ENCODE measurements at regions not wholly inside any gene's neighbourhood (a gene's known extent, or its start where the extent isn't known, plus 50 kb on each side); places are given as distances from the start of the nearest gene placed in this dataset.

DNA sequence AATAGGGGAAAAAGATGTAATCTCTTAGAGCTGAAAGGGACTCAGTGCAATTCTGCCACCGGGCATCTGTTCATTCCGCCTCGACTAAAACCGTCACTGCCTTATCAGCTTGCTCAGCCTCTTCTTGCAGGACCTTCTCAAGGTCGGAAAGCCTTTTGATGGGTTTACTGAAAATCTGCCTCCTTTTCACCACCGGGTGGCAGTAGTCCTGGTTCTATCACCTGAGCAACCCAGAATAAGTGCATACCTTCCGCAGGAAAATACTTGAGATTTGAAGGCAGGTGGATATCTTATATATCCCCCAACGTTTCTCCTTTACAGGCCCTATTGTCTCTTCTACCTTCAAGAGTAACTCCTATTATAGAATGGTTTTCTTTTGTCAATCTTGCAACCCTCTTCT is 103.4 kb upstream of the PAK3 start:
- H3K27me3 Mint-ChIP-seq: peaks cover 61% of the 10 kb centered on the region
- no peak for DNase-seq
- H3K9me3 Mint-ChIP-seq: no peaks in the 10 kb centered on the region
- no peaks in the 10 kb centered on the region for H3K36me3 Mint-ChIP-seq (ENCODE audit: low read depth)
- no peak overlapping the region for H3K4me3 Mint-ChIP-seq
- H3K27ac Mint-ChIP-seq: no peak overlapping the region
- H3K4me1 Mint-ChIP-seq (ENCODE audit: low read depth): no peaks in the 10 kb centered on the region

DNA sequence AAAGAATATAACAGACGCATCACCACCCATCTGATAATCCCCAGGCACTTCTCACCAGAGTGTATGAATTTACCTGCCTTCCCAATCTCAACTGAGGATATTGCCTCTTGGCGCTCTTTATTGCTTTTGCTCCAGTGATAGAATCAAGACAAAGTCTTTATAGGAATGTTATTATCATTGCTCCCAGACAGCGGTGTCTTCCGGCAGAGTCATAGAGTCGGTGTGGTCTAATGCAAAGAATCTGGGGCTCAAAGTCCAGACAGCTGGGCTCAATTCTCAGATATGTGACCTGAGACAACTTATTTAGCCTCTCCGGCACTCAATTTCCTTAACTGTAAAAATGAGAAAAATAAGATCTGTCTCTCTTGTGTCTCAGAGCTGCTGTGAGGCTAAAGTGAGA is 106.1 kb upstream of the PAK3 start:
- Mint-ChIP-seq H3K36me3 (ENCODE audit: low read depth) (no peaks in the 10 kb centered on the region), H3K27me3 (peaks cover 72% of the 10 kb centered on the region), H3K9me3 (no peaks in the 10 kb centered on the region), H3K4me1 (ENCODE audit: low read depth) (no peaks in the 10 kb centered on the region), H3K4me3 (no peak overlapping the region), H3K27ac (no peak overlapping the region)
- no peak for DNase-seq

DNA sequence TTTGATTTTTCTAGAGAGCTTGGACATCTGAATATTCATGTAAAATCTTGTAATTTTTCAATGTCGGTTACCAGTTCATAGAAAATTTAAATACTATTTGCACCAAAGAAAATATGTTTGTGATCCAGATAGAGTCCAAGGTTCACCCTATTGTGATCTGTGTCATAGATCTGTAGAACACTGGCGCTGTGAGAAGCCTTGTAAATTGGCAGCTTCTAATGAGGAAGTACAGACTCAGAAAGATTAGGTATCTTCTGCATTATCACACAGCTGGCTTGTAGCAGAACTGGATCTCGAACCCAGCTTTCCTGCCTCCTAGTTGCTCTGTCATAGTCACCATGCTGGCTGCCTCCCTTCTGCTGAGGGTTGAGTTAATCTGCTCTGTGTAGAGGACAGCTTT is 106.5 kb upstream of the PAK3 start:
- Mint-ChIP-seq H3K4me3 (no peak overlapping the region), H3K9me3 (no peaks in the 10 kb centered on the region), H3K4me1 (ENCODE audit: low read depth) (no peaks in the 10 kb centered on the region), H3K36me3 (ENCODE audit: low read depth) (no peaks in the 10 kb centered on the region), H3K27me3 (peaks cover 72% of the 10 kb centered on the region), H3K27ac (no peak overlapping the region)
- DNase-seq: no peak

DNA sequence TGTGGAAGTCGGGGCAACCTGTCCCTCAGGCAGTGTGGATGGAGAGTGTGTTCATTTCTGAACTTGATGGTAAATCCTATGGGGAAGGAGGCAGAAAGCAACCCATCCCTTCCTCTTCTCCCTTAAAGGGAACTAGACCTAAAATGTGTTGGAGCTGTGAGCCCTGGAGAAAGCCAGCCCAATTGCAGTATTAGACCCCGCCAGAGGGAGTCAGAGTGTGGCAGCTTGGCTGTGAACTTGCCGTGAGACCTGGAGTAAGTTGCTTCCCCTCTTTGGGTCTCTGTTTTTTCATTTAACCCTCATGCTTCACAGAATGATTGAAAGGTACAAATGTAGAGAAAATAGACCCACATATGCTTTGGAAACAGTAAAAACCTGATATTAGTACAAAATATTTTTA is 108.7 kb upstream of the PAK3 start:
- Mint-ChIP-seq H3K9me3 (no peaks in the 10 kb centered on the region), H3K4me1 (ENCODE audit: low read depth) (no peaks in the 10 kb centered on the region), H3K27me3 (peaks cover 57% of the 10 kb centered on the region), H3K4me3 (no peak overlapping the region), H3K27ac (no peak overlapping the region), H3K36me3 (ENCODE audit: low read depth) (no peaks in the 10 kb centered on the region)
- DNase-seq: no peak

DNA sequence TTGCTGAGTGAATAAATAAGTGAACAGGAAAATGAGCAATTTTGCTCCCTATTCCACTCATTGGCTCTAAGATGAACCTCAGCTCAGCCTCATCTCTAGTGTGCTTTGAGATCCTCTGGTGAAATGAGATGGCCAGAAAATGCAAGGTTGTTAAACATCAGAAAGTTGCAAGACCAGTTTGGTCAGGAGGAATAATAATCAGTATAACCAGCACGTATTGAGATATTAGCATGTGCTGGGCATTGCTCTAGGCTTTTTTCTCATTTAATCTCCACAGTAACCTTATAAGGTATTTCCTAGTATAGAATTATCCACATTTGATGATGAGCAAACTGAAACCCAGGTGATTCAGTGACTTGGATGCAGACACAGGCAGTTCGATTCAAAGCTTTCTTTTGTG is 110.5 kb upstream of the PAK3 start:
- Mint-ChIP-seq H3K4me1 (ENCODE audit: low read depth) (no peaks in the 10 kb centered on the region), H3K27ac (no peak overlapping the region), H3K9me3 (no peaks in the 10 kb centered on the region), H3K36me3 (ENCODE audit: low read depth) (no peaks in the 10 kb centered on the region), H3K27me3 (peaks cover 47% of the 10 kb centered on the region), H3K4me3 (no peak overlapping the region)
- DNase-seq: no peak

DNA sequence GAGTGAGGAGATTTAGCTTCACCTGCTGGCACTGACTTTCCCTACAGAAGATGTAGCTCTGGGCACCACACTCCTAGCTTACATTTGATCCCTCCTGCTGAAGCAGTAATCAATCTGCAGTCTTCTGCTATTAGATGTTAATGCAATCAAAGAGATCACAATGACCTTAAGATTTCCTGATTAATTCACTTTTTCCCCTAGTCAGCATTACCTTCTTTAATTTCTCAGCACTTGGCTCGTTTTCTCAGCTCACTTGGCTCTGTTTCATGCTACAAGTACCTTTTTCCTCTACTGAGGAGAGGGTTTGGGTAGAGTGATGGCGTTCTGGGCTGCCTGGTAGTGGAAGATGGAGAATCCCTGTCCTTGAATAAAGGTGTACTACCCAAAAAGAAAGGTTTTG is 113.0 kb upstream of the PAK3 start:
- H3K36me3 Mint-ChIP-seq (ENCODE audit: low read depth): no peaks in the 10 kb centered on the region
- no peak for DNase-seq
- no peak overlapping the region for H3K27ac Mint-ChIP-seq
- H3K9me3 Mint-ChIP-seq: no peaks in the 10 kb centered on the region
- H3K4me3 Mint-ChIP-seq: no peak overlapping the region
- peaks cover 41% of the 10 kb centered on the region for H3K27me3 Mint-ChIP-seq
- no peaks in the 10 kb centered on the region for H3K4me1 Mint-ChIP-seq (ENCODE audit: low read depth)

DNA sequence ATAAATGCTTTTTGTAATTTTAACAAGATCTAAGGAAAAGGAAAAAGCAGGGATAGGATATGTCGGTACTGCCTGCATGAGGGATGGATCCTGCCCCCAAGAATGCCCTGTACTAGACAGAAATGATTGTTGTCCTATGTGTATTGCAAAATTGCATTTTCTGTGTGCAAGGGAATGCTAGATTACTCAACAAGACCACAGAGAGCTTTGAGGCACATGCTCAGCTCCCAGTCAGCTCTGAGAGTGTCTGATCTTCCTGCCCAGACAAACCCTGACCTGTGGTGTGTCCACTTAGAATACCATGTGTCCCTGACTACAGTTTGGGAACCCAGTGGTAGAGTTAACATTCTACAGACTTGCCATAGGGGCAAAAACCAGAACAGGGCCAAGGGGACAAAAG is 129.2 kb upstream of the PAK3 start:
- Mint-ChIP-seq H3K27me3 (peaks cover 33% of the 10 kb centered on the region), H3K4me1 (ENCODE audit: low read depth) (no peaks in the 10 kb centered on the region), H3K36me3 (ENCODE audit: low read depth) (no peaks in the 10 kb centered on the region), H3K27ac (no peak overlapping the region), H3K9me3 (no peaks in the 10 kb centered on the region), H3K4me3 (no peak overlapping the region)
- no peak for DNase-seq

DNA sequence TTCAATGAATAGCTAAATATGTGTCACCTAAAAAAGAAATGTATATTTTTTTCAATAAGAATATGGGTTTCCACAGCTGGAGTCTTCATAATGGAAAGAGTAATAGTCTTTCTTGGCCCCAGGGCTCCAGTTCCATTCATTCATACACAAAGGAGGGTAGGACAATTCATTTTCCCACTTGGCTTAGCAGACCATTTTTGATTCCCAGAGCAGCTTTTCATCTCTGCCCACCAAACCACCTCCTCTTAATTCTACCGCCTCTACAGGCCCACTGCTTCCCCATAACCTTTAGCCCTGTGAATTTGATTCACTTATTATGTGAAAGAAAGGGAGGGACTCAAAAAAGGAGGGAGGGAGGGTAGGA is 129.9 kb upstream of the PAK3 start:
- H3K4me3 Mint-ChIP-seq: no peak overlapping the region
- H3K27ac Mint-ChIP-seq: no peak overlapping the region
- H3K27me3 Mint-ChIP-seq: peaks cover 31% of the 10 kb centered on the region
- no peak for DNase-seq
- no peaks in the 10 kb centered on the region for H3K9me3 Mint-ChIP-seq
- H3K36me3 Mint-ChIP-seq (ENCODE audit: low read depth): no peaks in the 10 kb centered on the region
- no peaks in the 10 kb centered on the region for H3K4me1 Mint-ChIP-seq (ENCODE audit: low read depth)

DNA sequence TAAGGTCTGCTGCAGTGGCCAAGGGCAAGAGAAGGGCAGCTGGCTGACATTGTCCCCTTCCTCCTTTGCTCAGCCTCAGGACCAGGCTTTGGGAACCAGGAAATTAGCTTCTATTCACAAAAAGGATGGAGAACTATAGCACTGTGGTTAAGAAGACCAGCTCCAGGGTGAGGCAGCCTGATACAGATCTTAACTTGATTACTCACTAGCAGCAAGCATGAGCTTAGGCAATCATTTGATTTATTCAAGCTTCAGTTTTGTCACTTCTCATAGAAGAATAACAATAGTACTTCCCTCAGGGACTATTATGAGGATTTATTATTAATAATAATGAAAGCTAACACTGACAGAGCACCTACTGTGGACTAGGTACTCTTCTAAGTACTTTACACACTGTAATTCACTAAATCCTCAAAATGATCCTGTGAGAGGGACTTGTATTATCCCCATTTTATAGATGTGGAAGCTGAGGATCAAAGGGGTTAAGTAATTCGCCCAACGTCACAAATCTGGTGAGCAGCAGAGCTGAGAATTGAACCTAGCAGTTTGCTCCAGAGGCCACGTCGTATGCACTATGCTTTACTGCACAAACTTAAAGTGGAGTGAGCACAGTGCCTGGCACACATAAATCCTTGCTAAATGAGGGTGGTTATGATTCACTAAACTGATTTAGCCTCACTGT is 130.4 kb upstream of the PAK3 start:
- no peak for DNase-seq
- Mint-ChIP-seq H3K4me3 (no peak overlapping the region), H3K9me3 (no peaks in the 10 kb centered on the region), H3K4me1 (ENCODE audit: low read depth) (no peaks in the 10 kb centered on the region), H3K27me3 (peaks cover 28% of the 10 kb centered on the region), H3K27ac (no peak overlapping the region), H3K36me3 (ENCODE audit: low read depth) (no peaks in the 10 kb centered on the region)

DNA sequence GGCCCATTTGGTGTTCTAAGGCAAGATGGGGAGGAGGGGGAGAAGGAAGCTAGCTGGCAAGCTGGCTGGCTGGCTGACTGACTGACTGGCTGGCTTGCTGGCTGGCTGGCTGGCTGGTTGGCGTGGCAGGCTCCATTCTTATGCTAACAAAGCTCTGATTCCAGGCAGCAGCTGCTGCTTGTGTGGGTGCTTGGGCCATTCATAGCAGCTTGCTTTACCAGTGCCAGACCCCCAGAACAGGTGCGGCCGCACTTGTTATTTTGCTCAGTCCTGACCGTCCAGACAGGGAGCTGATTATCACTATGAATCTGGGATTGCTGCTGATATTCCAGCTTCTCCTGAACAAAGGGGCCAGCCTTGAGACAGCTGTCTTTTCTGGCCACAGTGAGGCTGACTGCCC is 131.2 kb upstream of the PAK3 start:
- Mint-ChIP-seq H3K4me3 (no peak overlapping the region), H3K9me3 (no peaks in the 10 kb centered on the region), H3K4me1 (ENCODE audit: low read depth) (no peaks in the 10 kb centered on the region), H3K27me3 (peaks cover 21% of the 10 kb centered on the region), H3K36me3 (ENCODE audit: low read depth) (no peaks in the 10 kb centered on the region), H3K27ac (no peak overlapping the region)
- no peak for DNase-seq

DNA sequence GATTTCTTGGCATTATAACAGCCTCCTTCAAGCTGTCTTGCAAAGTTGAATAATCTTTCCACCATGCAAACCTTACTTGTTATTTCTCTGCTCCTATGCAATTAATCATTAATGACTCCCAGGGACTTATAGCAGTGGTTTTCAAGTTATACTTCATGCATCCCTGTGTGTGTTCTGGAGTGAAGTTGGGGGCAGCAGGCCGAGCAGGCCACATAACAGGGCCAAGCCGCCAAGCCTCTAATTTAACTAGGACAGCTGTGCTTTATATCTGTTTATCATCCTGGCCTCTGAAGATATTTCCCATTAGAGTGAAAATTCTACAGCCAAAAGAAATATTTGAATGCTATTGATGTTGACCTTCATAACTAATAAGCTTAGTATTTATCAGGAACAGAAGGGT is 133.5 kb upstream of the PAK3 start:
- Mint-ChIP-seq H3K4me3 (no peak overlapping the region), H3K9me3 (no peaks in the 10 kb centered on the region), H3K27me3 (peaks cover 18% of the 10 kb centered on the region), H3K36me3 (ENCODE audit: low read depth) (no peaks in the 10 kb centered on the region), H3K4me1 (ENCODE audit: low read depth) (no peaks in the 10 kb centered on the region), H3K27ac (no peak overlapping the region)
- DNase-seq: no peak

DNA sequence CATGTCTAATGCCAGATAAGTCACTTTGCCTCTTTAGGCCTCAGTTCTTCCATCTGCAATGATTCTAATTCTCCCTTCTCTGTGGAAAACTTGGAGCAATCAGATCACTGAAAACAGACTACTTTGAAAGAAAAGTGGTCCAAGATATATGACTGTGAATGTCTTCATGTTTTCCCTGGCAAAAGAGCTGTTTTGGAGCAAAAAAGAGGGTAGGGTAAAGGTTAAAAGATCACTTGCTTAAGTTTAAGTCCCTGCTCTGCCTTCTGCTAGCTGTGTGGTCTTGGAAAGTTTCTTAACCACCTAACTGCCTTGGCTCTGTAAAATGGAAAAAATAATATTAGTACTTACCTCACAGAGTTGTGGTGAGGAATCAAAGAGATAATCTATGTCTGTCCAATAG is 140.3 kb upstream of the PAK3 start:
- DNase-seq: no peak
- Mint-ChIP-seq H3K4me1 (ENCODE audit: low read depth) (no peaks in the 10 kb centered on the region), H3K27me3 (peaks cover 11% of the 10 kb centered on the region), H3K36me3 (ENCODE audit: low read depth) (no peaks in the 10 kb centered on the region), H3K4me3 (no peak overlapping the region), H3K9me3 (no peaks in the 10 kb centered on the region), H3K27ac (no peak overlapping the region)

DNA sequence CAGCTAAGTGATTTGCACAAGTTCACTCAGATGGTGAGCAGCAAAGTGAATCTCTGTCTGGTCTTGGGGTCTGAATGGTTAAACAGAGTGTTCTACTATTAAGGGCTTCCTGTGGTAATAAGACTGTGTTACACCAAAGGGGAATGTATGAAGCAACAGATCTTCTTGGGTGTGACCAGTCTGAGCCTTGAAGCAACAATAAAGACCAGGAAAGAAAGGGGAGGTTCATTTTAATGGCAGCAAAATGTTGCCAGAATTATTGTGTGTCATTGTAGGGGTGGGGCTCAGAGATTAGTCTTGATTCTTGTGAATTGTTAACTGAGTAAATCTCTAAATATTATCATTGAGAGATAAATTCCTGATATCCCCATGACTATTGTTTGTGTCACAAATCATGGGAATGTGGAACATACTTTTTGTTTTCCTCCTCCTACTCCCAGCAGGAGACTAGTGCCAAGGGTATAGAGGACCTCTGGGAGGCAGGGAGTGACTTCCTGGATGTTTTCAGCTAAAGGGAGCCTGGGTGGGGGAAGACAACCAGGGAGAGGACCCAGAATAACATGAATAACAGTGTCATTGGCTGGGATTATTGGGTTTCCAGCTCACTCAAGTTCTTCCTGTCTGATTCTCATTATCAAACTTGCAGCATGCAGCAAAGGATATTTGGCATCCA is 141.4 kb upstream of the PAK3 start:
- Mint-ChIP-seq H3K27me3 (peaks cover 12% of the 10 kb centered on the region), H3K9me3 (no peaks in the 10 kb centered on the region), H3K4me1 (ENCODE audit: low read depth) (no peaks in the 10 kb centered on the region), H3K4me3 (no peak overlapping the region), H3K36me3 (ENCODE audit: low read depth) (no peaks in the 10 kb centered on the region), H3K27ac (no peak overlapping the region)
- no peak for DNase-seq

DNA sequence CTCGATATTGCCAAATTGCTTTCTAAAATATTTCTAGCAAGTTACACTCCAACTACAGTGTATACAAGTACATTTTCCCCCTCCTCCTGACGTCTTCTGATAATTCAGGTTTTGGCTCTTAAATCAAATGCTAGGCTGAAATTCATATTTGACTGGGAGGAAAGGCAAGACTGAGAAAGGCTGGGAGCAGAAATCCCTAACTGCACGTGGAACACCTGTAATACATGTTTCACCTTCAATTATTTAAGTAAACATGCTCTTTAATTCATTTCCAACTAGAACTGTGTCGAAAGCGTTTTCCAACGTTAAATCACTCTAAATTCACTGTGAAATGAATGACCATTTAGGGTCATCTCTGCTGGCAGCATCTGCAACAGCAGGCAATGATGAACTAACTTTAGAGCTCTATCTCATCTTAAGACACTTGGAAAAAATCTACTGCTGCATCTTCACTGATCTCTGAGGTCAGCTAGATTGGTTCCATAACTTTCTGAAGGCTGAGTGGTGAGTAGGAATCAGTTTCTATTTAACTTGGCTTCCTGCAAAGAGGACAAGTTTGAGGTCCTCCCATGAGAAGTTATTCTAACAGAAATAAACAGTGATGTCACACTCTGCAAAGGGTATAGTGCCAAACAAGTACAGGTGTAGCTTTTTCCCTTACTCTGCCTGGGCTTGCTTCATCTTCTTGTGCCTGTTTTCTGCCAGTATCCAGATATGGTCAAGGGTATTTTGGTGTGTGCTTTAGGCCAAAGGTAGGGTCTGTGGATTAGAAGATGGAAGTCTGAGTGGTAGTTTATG is 144.3 kb upstream of the PAK3 start:
- Mint-ChIP-seq H3K27me3 (peaks cover 32% of the 10 kb centered on the region), H3K27ac (no peak overlapping the region), H3K4me1 (ENCODE audit: low read depth) (no peaks in the 10 kb centered on the region), H3K4me3 (no peak overlapping the region), H3K36me3 (ENCODE audit: low read depth) (no peaks in the 10 kb centered on the region), H3K9me3 (no peaks in the 10 kb centered on the region)
- DNase-seq: no peak

Data from activated T-cell treated with anti-CD3 and anti-CD28 coated beads, Interleukin-2, amount 50 U/mL, for 24 hours (primary cell).